ENCODE measurements at regions not wholly inside any gene's neighbourhood (a gene's known extent, or its start where the extent isn't known, plus 50 kb on each side); places are given as distances from the start of the nearest gene placed in this dataset.

- no peak overlapping the region for H3K4me2 ChIP-seq (ENCODE audit: low read depth, low read length, poor library complexity, severe bottlenecking)
- H3K4me3 ChIP-seq (ENCODE audit: insufficient read depth, low read length, poor library complexity, severe bottlenecking): no peak overlapping the region
- no peak for TF ChIP-seq EZH2phosphoT487 (conservative IDR thresholded peaks at IDR 0.05; ENCODE audit: low read length)
- no peak for TF ChIP-seq CTCF (IDR thresholded peaks at IDR 0.05; ENCODE audit: insufficient read depth, low read length, poor library complexity, severe bottlenecking)
- no peak overlapping the region for H2AFZ ChIP-seq (ENCODE audit: low read depth, low read length, severe bottlenecking)
- H3K9ac ChIP-seq (ENCODE audit: low read length): no peak overlapping the region
- no peaks in the 10 kb centered on the region for H3K9me2 ChIP-seq (replicated peaks; ENCODE audit: insufficient read depth, low read length)
- H4K20me1 ChIP-seq (ENCODE audit: low read depth, low read length): no peaks in the 10 kb centered on the region
- H3K79me2 ChIP-seq (ENCODE audit: insufficient read depth, low read length): no peaks in the 10 kb centered on the region
- no peaks in the 10 kb centered on the region for H3K9me3 ChIP-seq (ENCODE audit: insufficient read depth, low read length)
- no peaks in the 10 kb centered on the region for H3K36me3 ChIP-seq (ENCODE audit: low read length)
- H3F3A ChIP-seq (ENCODE audit: insufficient read depth): no peaks in the 10 kb centered on the region
- no peaks in the 10 kb centered on the region for H3K27me3 ChIP-seq (ENCODE audit: low read length)
- H3K27ac ChIP-seq (ENCODE audit: low read depth, low read length): no peak overlapping the region
These were observed 323.6 kb downstream of the DLEU7 start for GRCh38 chr13:50519866-50520265.

- no peaks in the 10 kb centered on the region for H3K9me2 ChIP-seq (replicated peaks; ENCODE audit: insufficient read depth, low read length)
- H3F3A ChIP-seq (ENCODE audit: insufficient read depth): 0 out of 2 replicates have a peak, but pooled peaks cover 2% of the 10 kb centered on the region
- no peak overlapping the region for H3K27ac ChIP-seq (ENCODE audit: low read depth, low read length)
- H3K27me3 ChIP-seq (ENCODE audit: low read length): no peaks in the 10 kb centered on the region
- no peak overlapping the region for H3K4me3 ChIP-seq (ENCODE audit: insufficient read depth, low read length, poor library complexity, severe bottlenecking)
- H4K20me1 ChIP-seq (ENCODE audit: low read depth, low read length): no peaks in the 10 kb centered on the region
- no peaks in the 10 kb centered on the region for H3K9me3 ChIP-seq (ENCODE audit: insufficient read depth, low read length)
- no peak overlapping the region for H2AFZ ChIP-seq (ENCODE audit: low read depth, low read length, severe bottlenecking)
- no peaks in the 10 kb centered on the region for H3K79me2 ChIP-seq (ENCODE audit: insufficient read depth, low read length)
- H3K9ac ChIP-seq (ENCODE audit: low read length): no peak overlapping the region
- no peaks in the 10 kb centered on the region for H3K36me3 ChIP-seq (ENCODE audit: low read length)
- H3K4me2 ChIP-seq (ENCODE audit: low read depth, low read length, poor library complexity, severe bottlenecking): no peak overlapping the region
- TF ChIP-seq EZH2phosphoT487 (conservative IDR thresholded peaks at IDR 0.05; ENCODE audit: low read length): no peak
- TF ChIP-seq CTCF (IDR thresholded peaks at IDR 0.05; ENCODE audit: insufficient read depth, low read length, poor library complexity, severe bottlenecking): no peak
These were observed 322.3 kb downstream of the DLEU7 start for GRCh38 chr13:50521006-50521830.

GRCh38 chr13:50521831-50522149 lies 321.7 kb downstream of the DLEU7 start:
- TF ChIP-seq EZH2phosphoT487 (conservative IDR thresholded peaks at IDR 0.05; ENCODE audit: low read length) (no peak), CTCF (IDR thresholded peaks at IDR 0.05; ENCODE audit: insufficient read depth, low read length, poor library complexity, severe bottlenecking) (no peak)
- H2AFZ ChIP-seq (ENCODE audit: low read depth, low read length, severe bottlenecking): no peak overlapping the region
- H3F3A ChIP-seq (ENCODE audit: insufficient read depth): peaks cover 8% of the 10 kb centered on the region; the same call in 1 of the 2 replicates
- H3K27ac ChIP-seq (ENCODE audit: low read depth, low read length): no peak overlapping the region
- H3K4me2 ChIP-seq (ENCODE audit: low read depth, low read length, poor library complexity, severe bottlenecking): no peak overlapping the region
- H3K9me3 ChIP-seq (ENCODE audit: insufficient read depth, low read length): no peaks in the 10 kb centered on the region
- no peaks in the 10 kb centered on the region for H4K20me1 ChIP-seq (ENCODE audit: low read depth, low read length)
- no peak overlapping the region for H3K4me3 ChIP-seq (ENCODE audit: insufficient read depth, low read length, poor library complexity, severe bottlenecking)
- H3K27me3 ChIP-seq (ENCODE audit: low read length): no peaks in the 10 kb centered on the region
- no peaks in the 10 kb centered on the region for H3K79me2 ChIP-seq (ENCODE audit: insufficient read depth, low read length)
- H3K9me2 ChIP-seq (replicated peaks; ENCODE audit: insufficient read depth, low read length): no peaks in the 10 kb centered on the region
- no peak overlapping the region for H3K9ac ChIP-seq (ENCODE audit: low read length)
- H3K36me3 ChIP-seq (ENCODE audit: low read length): no peaks in the 10 kb centered on the region

Data from SU-DHL-6 (cell line).